ENCODE measurements at regions not wholly inside any gene's neighbourhood (a gene's known extent, or its start where the extent isn't known, plus 50 kb on each side); places are given as distances from the start of the nearest gene placed in this dataset.
"Not testable (repeated sequence)": the region's sequence is repeated elsewhere in the genome, so short reads cannot be mapped to it uniquely, and the experiment has no call there.

- DNase-seq = no peak
Measured at GRCh38 chr12:75751769-75752471, 240.5 kb upstream of the KRR1 start.

- no peak for DNase-seq
Measured at GRCh38 chr12:75750716-75751306, 239.4 kb upstream of the KRR1 start.

- not testable (repeated sequence) for DNase-seq
Measured at GRCh38 chr12:75748990-75749389, 237.6 kb upstream of the KRR1 start.

- no peak for DNase-seq
Measured at GRCh38 chr12:75748136-75748535, 236.7 kb upstream of the KRR1 start.

- no peak for DNase-seq
Measured at GRCh38 chr12:75747572-75748021, 236.2 kb upstream of the KRR1 start.

- DNase-seq = no peak
Measured at GRCh38 chr12:75746621-75747020, 235.2 kb upstream of the KRR1 start.

GRCh38 chr12:75744607-75745256 is 233.3 kb upstream of the KRR1 start:
- no peak for DNase-seq

GRCh38 chr12:75742961-75743360 is 231.6 kb upstream of the KRR1 start:
- DNase-seq = no peak

GRCh38 chr12:75742048-75742447 is 230.6 kb upstream of the KRR1 start:
- no peak for DNase-seq

GRCh38 chr12:75739912-75740311 is 228.5 kb upstream of the KRR1 start:
- no peak for DNase-seq

GRCh38 chr12:75739098-75739497 is 227.7 kb upstream of the KRR1 start:
- DNase-seq = not testable (repeated sequence)

- DNase-seq = peak; percentile 12 to 42
Measured at GRCh38 chr12:75738486-75738885, 227.1 kb upstream of the KRR1 start.

GRCh38 chr12:75735853-75736252 is 224.4 kb upstream of the KRR1 start:
- DNase-seq = no peak

- no peak for DNase-seq
Measured at GRCh38 chr12:75728826-75729225, 217.4 kb upstream of the KRR1 start.

- no peak for DNase-seq
Measured at GRCh38 chr12:75727577-75727976, 216.2 kb upstream of the KRR1 start.

GRCh38 chr12:75725521-75726111 is 214.2 kb upstream of the KRR1 start:
- DNase-seq = no peak

- no peak for DNase-seq
Measured at GRCh38 chr12:75724928-75725312, 213.5 kb upstream of the KRR1 start.

GRCh38 chr12:75724307-75724927 is 213.0 kb upstream of the KRR1 start:
- DNase-seq = no peak

- DNase-seq = peak in 1 of 2 experiments; percentile 57
Measured at GRCh38 chr12:75722714-75723200, 211.3 kb upstream of the KRR1 start.

- DNase-seq = no peak
Measured at GRCh38 chr12:75721796-75722195, 210.4 kb upstream of the KRR1 start.

- DNase-seq = no peak
Measured at GRCh38 chr12:75720812-75721641, 209.6 kb upstream of the KRR1 start.

- no peak for DNase-seq
Measured at GRCh38 chr12:75717902-75718301, 206.5 kb upstream of the KRR1 start.

Data from stimulated activated CD4-positive, alpha-beta T cell treated with anti-CD3 and anti-CD28 coated beads, Interleukin-4, amount 100 ng/mL, for 4 hours (primary cell).